H9 (cell line): ENCODE measurements at regions not wholly inside any gene's neighbourhood (a gene's known extent, or its start where the extent isn't known, plus 50 kb on each side); places are given as distances from the start of the nearest gene placed in this dataset.

Experiments used
- DNase-seq: peaks from one replicate; pipeline ENCODE4 v3.0.0-alpha.2; 2017
- H2AFZ ChIP-seq: one replicate; pipeline ENCODE4 v1.6.1; 2013; ENCODE audit warnings: mild to moderate bottlenecking, low read length, control low read depth, moderate library complexity
- H2AK5ac ChIP-seq: 2 replicates; pipeline ENCODE4 v1.6.1; 2013; ENCODE audit warnings: low read length, control low read depth, mixed read lengths; ENCODE audit not compliant: insufficient read length
- H2BK120ac ChIP-seq: one replicate; pipeline ENCODE4 v1.6.1; 2013; ENCODE audit warnings: low read depth, mild to moderate bottlenecking, low read length, control low read depth, inconsistent platforms; ENCODE audit not compliant: poor library complexity, severe bottlenecking
- H2BK12ac ChIP-seq: 2 replicates; pipeline ENCODE4 v1.6.1; 2013; ENCODE audit warnings: low read length, control low read depth, mixed read lengths, low read depth; ENCODE audit not compliant: insufficient read length
- H2BK15ac ChIP-seq: 2 replicates; pipeline ENCODE4 v1.6.1; 2013; ENCODE audit warnings: low read depth, low read length, control low read depth
- H2BK20ac ChIP-seq: one replicate; pipeline ENCODE4 v1.6.1; 2013; ENCODE audit warnings: low read depth, mild to moderate bottlenecking, low read length, control low read depth, inconsistent platforms; ENCODE audit not compliant: poor library complexity, severe bottlenecking
- H2BK5ac ChIP-seq: 2 replicates; pipeline ENCODE4 v1.6.1; 2013; ENCODE audit warnings: low read length, control low read depth, mixed read lengths; ENCODE audit not compliant: insufficient read length
- H3K14ac ChIP-seq: 2 replicates; pipeline ENCODE4 v1.6.1; 2013; ENCODE audit warnings: low read length, control low read depth; ENCODE audit not compliant: insufficient read depth
- H3K18ac ChIP-seq: 2 replicates; pipeline ENCODE4 v1.6.1; 2013; ENCODE audit warnings: low read depth, mild to moderate bottlenecking, mixed read lengths, low read length, control low read depth; ENCODE audit not compliant: insufficient read length
- H3K23ac ChIP-seq: 2 replicates; pipeline ENCODE4 v1.6.1; 2013; ENCODE audit warnings: low read length, control low read depth, mixed read lengths, low read depth; ENCODE audit not compliant: insufficient read length
- H3K23me2 ChIP-seq: 2 replicates; pipeline ENCODE4 v1.6.1; 2013; ENCODE audit warnings: low read depth, mild to moderate bottlenecking, mixed read lengths, low read length, control low read depth; ENCODE audit not compliant: insufficient read length, poor library complexity, severe bottlenecking
- H3K27ac ChIP-seq: 2 replicates; pipeline ENCODE4 v1.5.1; 2013; ENCODE audit warnings: low read length, control low read depth, mixed read lengths, low read depth; ENCODE audit not compliant: insufficient read length
- H3K27me3 ChIP-seq: 2 replicates; pipeline ENCODE4 v1.6.1; 2013; ENCODE audit warnings: low read length, control low read depth, inconsistent platforms; ENCODE audit not compliant: insufficient read depth
- H3K4ac ChIP-seq: 2 replicates; pipeline ENCODE4 v1.6.1; 2013; ENCODE audit warnings: low read depth, mild to moderate bottlenecking, control low read depth, inconsistent platforms, low read length, moderate library complexity
- H3K4me1 ChIP-seq: 2 replicates; pipeline ENCODE4 v1.6.1; 2013; ENCODE audit warnings: low read length, control low read depth, inconsistent platforms; ENCODE audit not compliant: insufficient read depth
- H3K4me2 ChIP-seq: 2 replicates; pipeline ENCODE4 v1.6.1; 2013; ENCODE audit warnings: low read length, control low read depth, mixed read lengths; ENCODE audit not compliant: insufficient read length, insufficient read depth
- H3K56ac ChIP-seq: 2 replicates; pipeline ENCODE4 v1.6.1; 2013; ENCODE audit warnings: low read depth, mild to moderate bottlenecking, mixed read lengths, low read length, control low read depth; ENCODE audit not compliant: insufficient read length
- H3K79me1 ChIP-seq: 2 replicates; pipeline ENCODE4 v1.6.1; 2013; ENCODE audit warnings: low read depth, mild to moderate bottlenecking, moderate library complexity, low read length, control low read depth, inconsistent platforms; ENCODE audit not compliant: insufficient read depth, poor library complexity, severe bottlenecking
- H3K79me2 ChIP-seq: 2 replicates; pipeline ENCODE4 v1.6.1; 2013; ENCODE audit warnings: low read length, control low read depth, inconsistent platforms; ENCODE audit not compliant: insufficient read depth
- H3K9ac ChIP-seq: 2 replicates; pipeline ENCODE4 v1.6.1; 2013; ENCODE audit warnings: low read length, control low read depth, mixed read lengths; ENCODE audit not compliant: insufficient read length; ENCODE audit errors: extremely low read depth
- H3K9me3 ChIP-seq: one replicate; pipeline ENCODE4 v1.6.1; 2013; ENCODE audit warnings: low read depth, low read length, inconsistent platforms; ENCODE audit not compliant: control insufficient read depth
- H3T11ph ChIP-seq: one replicate; pipeline ENCODE4 v1.6.1; 2013; ENCODE audit warnings: mild to moderate bottlenecking, low read length, control low read depth, inconsistent platforms
- H4K20me1 ChIP-seq: one replicate; pipeline ENCODE4 v1.6.1; 2013; ENCODE audit not compliant: control insufficient read depth, insufficient read length, insufficient read depth
- H4K5ac ChIP-seq: 2 replicates; pipeline ENCODE4 v1.6.1; 2013; ENCODE audit warnings: low read depth, mild to moderate bottlenecking, mixed read lengths, low read length, control low read depth; ENCODE audit not compliant: insufficient read length
- H4K8ac ChIP-seq: replicated peaks from 2 replicates; pipeline ENCODE4 v1.6.1; 2013; ENCODE audit warnings: low read length, control low read depth, mixed read lengths, low read depth; ENCODE audit not compliant: insufficient read length
- H4K91ac ChIP-seq: 2 replicates; pipeline ENCODE4 v1.6.1; 2013; ENCODE audit warnings: low read depth, mild to moderate bottlenecking, moderate library complexity, mixed read lengths, low read length, control low read depth; ENCODE audit not compliant: insufficient read length
- H3K27ac Mint-ChIP-seq, 3 experiments: 2 replicates in 2 of 3; 3 replicates in 1 of 3; pipeline ENCODE4 v1.8.0; 2020 to 2021; ENCODE audit warnings: mixed read lengths in 3 of 3, mild to moderate bottlenecking in 1 of 3, moderate library complexity in 1 of 3
- H3K27me3 Mint-ChIP-seq: 2 replicates; pipeline ENCODE4 v1.8.0; 2021; ENCODE audit warnings: low read depth, mild to moderate bottlenecking, moderate library complexity, mixed read lengths
- H3K36me3 Mint-ChIP-seq, 3 experiments: 2 replicates in 2 of 3; 3 replicates in 1 of 3; pipeline ENCODE4 v1.8.0; 2020 to 2021; ENCODE audit warnings: low read depth in 3 of 3, mixed read lengths in 3 of 3; ENCODE audit not compliant: insufficient read depth in 1 of 3
- H3K4me1 Mint-ChIP-seq, 2 experiments: 2 replicates each; pipeline ENCODE4 v1.8.0; 2020; ENCODE audit warnings: mixed read lengths in 2 of 2
- H3K4me3 Mint-ChIP-seq, 2 experiments: 2 replicates in 1 of 2; 3 replicates in 1 of 2; pipeline ENCODE4 v1.8.0; 2020 to 2021; ENCODE audit warnings: mild to moderate bottlenecking in 2 of 2, mixed read lengths in 2 of 2, moderate library complexity in 1 of 2
- H3K9me3 Mint-ChIP-seq, 2 experiments: 2 replicates in 1 of 2; 3 replicates in 1 of 2; pipeline ENCODE4 v1.8.0; 2020; ENCODE audit warnings: mild to moderate bottlenecking in 2 of 2, mixed read lengths in 2 of 2, moderate library complexity in 1 of 2
- TF ChIP-seq, protein P1 (sequence below): fragments of 200-600 bp; sonication (generic); conservative IDR thresholded peaks from 3 replicates; pipeline ENCODE4 v1.8.0; 2021; ENCODE audit warnings: antibody characterized with exemption, mild to moderate bottlenecking

DNA sequence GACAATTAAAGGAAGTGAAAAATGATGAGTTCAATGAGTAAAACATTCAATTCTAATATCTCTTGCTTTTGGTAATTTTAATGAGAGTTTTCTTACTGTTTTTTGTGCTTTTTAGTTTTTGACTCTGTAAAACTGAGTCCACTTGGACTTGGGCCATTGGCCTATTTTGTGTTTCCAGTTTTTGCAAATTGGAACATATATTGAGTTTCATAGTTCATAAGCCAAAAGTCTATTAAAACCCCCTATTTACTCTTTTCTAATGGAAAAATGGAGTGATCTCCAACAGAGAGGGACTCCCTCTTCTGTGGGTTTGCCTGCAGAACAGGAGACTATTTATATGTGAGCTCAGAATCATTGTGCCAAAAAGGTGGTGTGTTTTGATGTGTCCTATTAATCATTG lies 219.7 kb upstream of the SPRY2 start:
- Mint-ChIP-seq H3K4me3 (no peak overlapping the region), H3K4me1 (peaks cover 4 to 6% of the 10 kb centered on the region in 2 experiments), H3K36me3 (peaks cover 0 to 5% (median 0%) of the 10 kb centered on the region in 3 experiments; a peak in 2 of 7 replicates), H3K27me3 (no peaks in the 10 kb centered on the region), H3K27ac (no peak overlapping the region), H3K9me3 (peaks cover 0 to 6% of the 10 kb centered on the region in 2 experiments; a peak in 2 of 5 replicates)
- Histone ChIP-seq H3K23ac (no peak overlapping the region), H3K56ac (no peak overlapping the region), H3K4me2 (no peak overlapping the region), H3K23me2 (no peaks in the 10 kb centered on the region), H3K27me3 (no peaks in the 10 kb centered on the region), H2BK5ac (no peak overlapping the region), H4K5ac (no peak overlapping the region), H3K18ac (no peak overlapping the region), H3K14ac (no peak overlapping the region), H3K9ac (no peak overlapping the region), H2AFZ (no peak overlapping the region), H3K79me1 (no peaks in the 10 kb centered on the region), H2AK5ac (no peak overlapping the region), H2BK15ac (no peak overlapping the region), H2BK20ac (no peak overlapping the region), H4K8ac (no peak overlapping the region), H3K9me3 (no peaks in the 10 kb centered on the region), H3K4ac (no peak overlapping the region), H3K27ac (no peak overlapping the region), H4K20me1 (no peaks in the 10 kb centered on the region), H4K91ac (no peak overlapping the region), H2BK12ac (no peak overlapping the region), H3K79me2 (no peaks in the 10 kb centered on the region), H2BK120ac (no peak overlapping the region), H3T11ph (no peak overlapping the region), H3K4me1 (peaks cover 1% of the 10 kb centered on the region; the same call in 1 of the 2 replicates)
- no peak for DNase-seq
- TF ChIP-seq, protein P1, sequence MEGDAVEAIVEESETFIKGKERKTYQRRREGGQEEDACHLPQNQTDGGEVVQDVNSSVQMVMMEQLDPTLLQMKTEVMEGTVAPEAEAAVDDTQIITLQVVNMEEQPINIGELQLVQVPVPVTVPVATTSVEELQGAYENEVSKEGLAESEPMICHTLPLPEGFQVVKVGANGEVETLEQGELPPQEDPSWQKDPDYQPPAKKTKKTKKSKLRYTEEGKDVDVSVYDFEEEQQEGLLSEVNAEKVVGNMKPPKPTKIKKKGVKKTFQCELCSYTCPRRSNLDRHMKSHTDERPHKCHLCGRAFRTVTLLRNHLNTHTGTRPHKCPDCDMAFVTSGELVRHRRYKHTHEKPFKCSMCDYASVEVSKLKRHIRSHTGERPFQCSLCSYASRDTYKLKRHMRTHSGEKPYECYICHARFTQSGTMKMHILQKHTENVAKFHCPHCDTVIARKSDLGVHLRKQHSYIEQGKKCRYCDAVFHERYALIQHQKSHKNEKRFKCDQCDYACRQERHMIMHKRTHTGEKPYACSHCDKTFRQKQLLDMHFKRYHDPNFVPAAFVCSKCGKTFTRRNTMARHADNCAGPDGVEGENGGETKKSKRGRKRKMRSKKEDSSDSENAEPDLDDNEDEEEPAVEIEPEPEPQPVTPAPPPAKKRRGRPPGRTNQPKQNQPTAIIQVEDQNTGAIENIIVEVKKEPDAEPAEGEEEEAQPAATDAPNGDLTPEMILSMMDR = no peak
